RWPE2 (cell line): ENCODE measurements at regions not wholly inside any gene's neighbourhood (a gene's known extent, or its start where the extent isn't known, plus 50 kb on each side); places are given as distances from the start of the nearest gene placed in this dataset.
"Not testable (repeated sequence)": the region's sequence is repeated elsewhere in the genome, so short reads cannot be mapped to it uniquely, and the experiment has no call there.

ENCODE experiments used
- ATAC-seq: fragments of 200-7000 bp; cut with Tn5 transposase; 3 replicates; pipeline ENCODE4 v1.9.1; 2021; ENCODE audit warnings: low read depth
- DNase-seq: peaks from one replicate; pipeline ENCODE4 v3.0.0-alpha.2; 2020; ENCODE audit warnings: low spot score
- H3K27ac ChIP-seq: fragments of 450-650 bp; 2 replicates; pipeline ENCODE4 v1.5.1; 2017; ENCODE audit warnings: mild to moderate bottlenecking; ENCODE audit not compliant: poor library complexity, severe bottlenecking
- H3K27me3 ChIP-seq: fragments of 250-450 bp; sonication (Bioruptor Pico); 2 replicates; pipeline ENCODE4 v1.5.1; 2021; ENCODE audit warnings: mild to moderate bottlenecking, moderate library complexity; ENCODE audit not compliant: insufficient read depth, poor library complexity, severe bottlenecking
- H3K36me3 ChIP-seq: fragments of 250-450 bp; sonication (Bioruptor Pico); 2 replicates; pipeline ENCODE4 v1.5.1; 2020; ENCODE audit warnings: low read depth, mild to moderate bottlenecking, moderate library complexity
- H3K4me1 ChIP-seq: fragments of 250-450 bp; sonication (Bioruptor Pico); 2 replicates; pipeline ENCODE4 v1.5.1; 2021; ENCODE audit warnings: mild to moderate bottlenecking, moderate library complexity; ENCODE audit not compliant: insufficient read depth, poor library complexity, severe bottlenecking
- H3K4me3 ChIP-seq: fragments of 250-450 bp; sonication (Bioruptor Pico); 2 replicates; pipeline ENCODE4 v1.5.1; 2021; ENCODE audit warnings: mild to moderate bottlenecking, moderate library complexity; ENCODE audit not compliant: severe bottlenecking
- H3K9me3 ChIP-seq: fragments of 250-450 bp; sonication (Bioruptor Pico); 2 replicates; pipeline ENCODE4 v1.5.1; 2021; ENCODE audit warnings: mild to moderate bottlenecking, moderate library complexity; ENCODE audit not compliant: severe bottlenecking
- TF ChIP-seq, protein P1 (sequence below): fragments of 450-650 bp; IDR thresholded peaks from one replicate; pipeline ENCODE4 v1.5.1; 2017; ENCODE audit warnings: mild to moderate bottlenecking, moderate library complexity; ENCODE audit not compliant: poor library complexity, severe bottlenecking

DNA sequence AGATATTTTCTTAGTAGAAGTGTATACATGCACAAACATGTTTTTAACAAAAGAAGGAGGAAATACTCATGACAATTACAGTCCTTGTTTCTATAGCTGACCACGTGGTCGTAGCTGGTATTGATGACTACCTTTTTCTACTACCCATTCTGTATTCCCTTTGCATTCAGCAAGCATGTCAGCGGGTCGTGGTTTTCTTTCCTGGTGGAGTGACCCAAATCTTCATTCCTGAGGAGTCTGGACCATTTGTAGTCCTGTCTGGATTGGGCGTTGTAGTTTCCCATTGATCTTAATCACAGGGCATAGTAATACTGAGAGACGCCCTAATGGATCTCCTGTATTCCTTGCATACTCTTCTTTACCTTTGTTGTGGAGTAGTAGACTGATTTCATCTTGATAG is 472.1 kb upstream of the RGS6 start:
- Histone ChIP-seq H3K4me1 (peaks cover 15% of the 10 kb centered on the region), H3K9me3 (no peaks in the 10 kb centered on the region), H3K27me3 (no peaks in the 10 kb centered on the region), H3K27ac (no peak overlapping the region), H3K4me3 (no peak overlapping the region), H3K36me3 (no peaks in the 10 kb centered on the region)
- DNase-seq (no peak), ATAC-seq (no peak)
- TF ChIP-seq, protein P1, sequence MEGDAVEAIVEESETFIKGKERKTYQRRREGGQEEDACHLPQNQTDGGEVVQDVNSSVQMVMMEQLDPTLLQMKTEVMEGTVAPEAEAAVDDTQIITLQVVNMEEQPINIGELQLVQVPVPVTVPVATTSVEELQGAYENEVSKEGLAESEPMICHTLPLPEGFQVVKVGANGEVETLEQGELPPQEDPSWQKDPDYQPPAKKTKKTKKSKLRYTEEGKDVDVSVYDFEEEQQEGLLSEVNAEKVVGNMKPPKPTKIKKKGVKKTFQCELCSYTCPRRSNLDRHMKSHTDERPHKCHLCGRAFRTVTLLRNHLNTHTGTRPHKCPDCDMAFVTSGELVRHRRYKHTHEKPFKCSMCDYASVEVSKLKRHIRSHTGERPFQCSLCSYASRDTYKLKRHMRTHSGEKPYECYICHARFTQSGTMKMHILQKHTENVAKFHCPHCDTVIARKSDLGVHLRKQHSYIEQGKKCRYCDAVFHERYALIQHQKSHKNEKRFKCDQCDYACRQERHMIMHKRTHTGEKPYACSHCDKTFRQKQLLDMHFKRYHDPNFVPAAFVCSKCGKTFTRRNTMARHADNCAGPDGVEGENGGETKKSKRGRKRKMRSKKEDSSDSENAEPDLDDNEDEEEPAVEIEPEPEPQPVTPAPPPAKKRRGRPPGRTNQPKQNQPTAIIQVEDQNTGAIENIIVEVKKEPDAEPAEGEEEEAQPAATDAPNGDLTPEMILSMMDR: no peak

GRCh38 chr14:71461617-71462016 is 470.6 kb upstream of the RGS6 start:
- H3K27me3 ChIP-seq, H3K36me3 ChIP-seq, H3K9me3 ChIP-seq, H3K4me3 ChIP-seq, H3K27ac ChIP-seq, ATAC-seq, H3K4me1 ChIP-seq, DNase-seq: not testable (repeated sequence)

DNA sequence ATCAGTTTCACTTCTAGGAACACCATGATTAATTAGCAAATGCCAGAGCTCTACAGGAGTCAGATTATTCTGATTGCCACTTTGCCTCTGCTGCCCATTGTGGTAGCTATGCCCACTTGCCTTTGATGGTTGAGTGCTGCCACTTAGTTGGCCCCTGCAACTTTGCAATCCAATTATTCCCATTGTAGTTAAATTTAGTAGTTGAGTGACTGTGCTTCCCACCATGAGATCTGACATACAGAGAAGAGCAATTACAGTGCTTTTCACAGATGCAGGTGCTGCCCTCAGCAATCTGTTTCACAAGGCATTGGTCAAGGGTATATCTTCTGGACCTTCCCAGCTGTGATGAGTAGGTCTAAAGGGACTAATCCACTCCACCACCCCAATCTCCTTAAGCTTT is 468.4 kb upstream of the RGS6 start:
- no peak for DNase-seq
- Histone ChIP-seq H3K27ac (no peak overlapping the region), H3K4me3 (no peak overlapping the region), H3K36me3 (no peaks in the 10 kb centered on the region), H3K27me3 (no peaks in the 10 kb centered on the region), H3K4me1 (peaks cover 8% of the 10 kb centered on the region), H3K9me3 (no peaks in the 10 kb centered on the region)
- no peak for ATAC-seq
- TF ChIP-seq, protein P1: no peak

DNA sequence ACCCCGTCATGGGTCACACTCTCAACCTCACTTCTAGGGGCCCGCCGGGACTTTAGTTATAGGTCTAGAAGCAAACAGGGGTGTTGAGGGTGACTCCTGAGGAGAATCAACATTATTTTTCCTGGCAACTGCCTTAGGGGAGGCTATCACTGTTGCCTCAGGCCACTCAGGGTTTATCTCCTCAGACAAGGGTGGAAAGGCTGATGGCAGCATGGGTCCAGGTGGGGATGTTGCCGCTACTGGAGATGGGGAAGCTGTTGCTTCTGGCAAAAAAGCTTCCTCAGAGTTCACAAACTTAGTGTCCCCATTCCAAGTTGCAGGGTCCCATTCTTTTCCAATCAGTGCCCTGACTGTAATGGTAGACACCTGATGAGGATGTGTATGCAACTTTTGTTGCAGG is 467.4 kb upstream of the RGS6 start:
- no peak for ATAC-seq
- Histone ChIP-seq H3K9me3 (no peaks in the 10 kb centered on the region), H3K4me1 (peaks cover 4% of the 10 kb centered on the region), H3K27ac (no peak overlapping the region), H3K27me3 (no peaks in the 10 kb centered on the region), H3K36me3 (no peaks in the 10 kb centered on the region), H3K4me3 (no peak overlapping the region)
- no peak for DNase-seq
- TF ChIP-seq, protein P1: no peak

- Histone ChIP-seq H3K27me3 (no peaks in the 10 kb centered on the region), H3K36me3 (no peaks in the 10 kb centered on the region), H3K4me3 (no peak overlapping the region), H3K4me1 (no peaks in the 10 kb centered on the region), H3K27ac (no peak overlapping the region), H3K9me3 (no peaks in the 10 kb centered on the region)
- ATAC-seq (no peak), DNase-seq (no peak)
- TF ChIP-seq, protein P1: no peak
These were observed 466.9 kb upstream of the RGS6 start for GRCh38 chr14:71465316-71465715.

- H3K27me3 ChIP-seq: no peaks in the 10 kb centered on the region
- no peaks in the 10 kb centered on the region for H3K9me3 ChIP-seq
- no peak overlapping the region for H3K4me3 ChIP-seq
- no peak overlapping the region for H3K27ac ChIP-seq
- ATAC-seq: no peak
- no peak for DNase-seq
- H3K36me3 ChIP-seq: no peaks in the 10 kb centered on the region
- no peaks in the 10 kb centered on the region for H3K4me1 ChIP-seq
- TF ChIP-seq, protein P1: no peak
These were observed 466.0 kb upstream of the RGS6 start for GRCh38 chr14:71466251-71466650.
